Stomach (tissue), 8 donors: ENCODE measurements at regions not wholly inside any gene's neighbourhood (a gene's known extent, or its start where the extent isn't known, plus 50 kb on each side); places are given as distances from the start of the nearest gene placed in this dataset.

ENCODE experiments used
- DNase-seq, 2 donors: peaks; one replicate each; pipeline versions ENCODE4 v3.0.0 to v3.0.0-alpha.2; 2013 to 2019
- H3K27ac ChIP-seq, 5 donors: fragments of 200-600 bp in 4 of 5; sonication (generic) in 4 of 5; one replicate each; pipeline ENCODE4 v1.5.1; 2013 to 2019; ENCODE audit warnings: mild to moderate bottlenecking in 1 of 5, moderate library complexity in 1 of 5
- H3K27me3 ChIP-seq, 3 donors: fragments of 200-600 bp; sonication (generic); one replicate each; pipeline ENCODE4 v1.5.1; 2017 to 2019; ENCODE audit warnings: mixed run types in 1 of 3
- H3K36me3 ChIP-seq, 4 donors: fragments of 200-600 bp; sonication (generic); 1 replicate in 3 of 4; 2 replicates in 1 of 4; pipeline ENCODE4 v1.5.1; 2016 to 2019
- H3K4me1 ChIP-seq, 4 donors: fragments of 200-600 bp; sonication (generic); one replicate each; pipeline ENCODE4 v1.5.1; 2016 to 2019
- H3K4me3 ChIP-seq, 4 donors: fragments of 200-600 bp; sonication (generic) in 3 of 4; one replicate each; pipeline ENCODE4 v1.5.1; 2016 to 2019; ENCODE audit warnings: mild to moderate bottlenecking in 1 of 4
- H3K9me3 ChIP-seq, 4 donors: fragments of 200-600 bp; sonication (generic); one replicate each; pipeline ENCODE4 v1.5.1; 2016 to 2019
- EP300 ChIP-seq: sonication (generic); formaldehyde crosslinking; IDR thresholded peaks from one replicate; pipeline ENCODE4 v1.6.1; 2017; ENCODE audit warnings: antibody characterized with exemption
- POLR2A ChIP-seq, 4 donors: fragments of 450-650 bp; IDR thresholded peaks; one replicate each; pipeline ENCODE4 v1.6.1; 2016; ENCODE audit warnings: antibody characterized with exemption in 4 of 4, control low read depth in 2 of 4, mild to moderate bottlenecking in 1 of 4, moderate library complexity in 1 of 4
- POLR2AphosphoS5 ChIP-seq, 3 donors: sonication (generic); formaldehyde crosslinking; IDR thresholded peaks; one replicate each; pipeline ENCODE4 v1.6.1; 2016; ENCODE audit warnings: antibody characterized with exemption in 3 of 3
- WGBS, 5 donors: extraction: QIAGEN DNeasy Blood & Tissue Kit in 3 of 5; methylation state at CpG; one replicate each; pipeline versions ENCODE4 v1.1.5 to v1.1.7; 2013 to 2018; 5-methylcytosine and 5-hydroxymethylcytosine counted together
- intact Hi-C: fragments of 100-400 bp; cut with DNase I; formaldehyde crosslinking; loops from one replicate; pipeline ENCODE4 v1.15.1; 2023; ENCODE audit warnings: low total_unique reads
- small RNA-seq, 4 donors: library from RNA; depleted of rRNA; stranded (forward); fragments of <200 nt; gene quantifications; one replicate each; pipeline ENCODE3, GENCODE V24; 2016
- TF ChIP-seq, protein P1 (sequence below), 7 experiments: fragments of 450-650 bp in 4 of 7; fragments of 200-600 bp in 3 of 7; sonication (generic) in 3 of 7; IDR thresholded peaks; one replicate each; pipeline ENCODE4 v1.5.1; 2016 to 2019; ENCODE audit warnings: antibody characterized with exemption in 7 of 7, control low read depth in 2 of 7, mild to moderate bottlenecking in 1 of 7
- donor health status: healthy with polysubstance abuse.
- donor health status: Bipolar disorder and iron deficiency.
- donor health status: healthy.

DNA sequence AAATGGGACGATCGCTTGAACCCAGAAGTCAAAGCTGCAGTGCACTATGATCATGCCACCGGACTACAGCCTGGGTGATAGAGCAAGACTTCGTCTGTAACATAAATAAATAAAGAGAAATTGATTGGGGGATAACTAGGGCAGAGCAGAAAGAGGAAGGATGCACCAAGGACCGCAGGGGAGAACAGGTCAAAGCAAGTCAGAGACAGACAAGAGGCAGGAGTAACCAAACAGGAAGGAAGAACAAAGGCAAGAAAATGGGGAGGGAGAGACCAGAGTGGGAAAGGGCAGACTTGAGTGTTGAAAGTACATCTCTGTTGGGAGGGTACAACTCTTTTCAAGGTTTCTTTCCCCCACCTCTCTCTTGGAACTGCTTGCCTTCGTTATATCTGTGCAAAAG, 50.8 kb upstream of the ELK3 start:
- no peak for DNase-seq
- intact Hi-C loops, result no loop called here
- Histone ChIP-seq H3K9me3 (no peaks in the 10 kb centered on the region), H3K36me3 (no peaks in the 10 kb centered on the region), H3K27ac (no peak overlapping the region), H3K4me1 (peaks cover 0 to 9% (median 0%) of the 10 kb centered on the region in 4 donors), H3K4me3 (no peak overlapping the region), H3K27me3 (no peaks in the 10 kb centered on the region)
- WGBS, 5 donors, result 59 to 78% (median 64%) methylated on average over 6 of the region's 6 CpGs
- TF ChIP-seq, protein P1, sequence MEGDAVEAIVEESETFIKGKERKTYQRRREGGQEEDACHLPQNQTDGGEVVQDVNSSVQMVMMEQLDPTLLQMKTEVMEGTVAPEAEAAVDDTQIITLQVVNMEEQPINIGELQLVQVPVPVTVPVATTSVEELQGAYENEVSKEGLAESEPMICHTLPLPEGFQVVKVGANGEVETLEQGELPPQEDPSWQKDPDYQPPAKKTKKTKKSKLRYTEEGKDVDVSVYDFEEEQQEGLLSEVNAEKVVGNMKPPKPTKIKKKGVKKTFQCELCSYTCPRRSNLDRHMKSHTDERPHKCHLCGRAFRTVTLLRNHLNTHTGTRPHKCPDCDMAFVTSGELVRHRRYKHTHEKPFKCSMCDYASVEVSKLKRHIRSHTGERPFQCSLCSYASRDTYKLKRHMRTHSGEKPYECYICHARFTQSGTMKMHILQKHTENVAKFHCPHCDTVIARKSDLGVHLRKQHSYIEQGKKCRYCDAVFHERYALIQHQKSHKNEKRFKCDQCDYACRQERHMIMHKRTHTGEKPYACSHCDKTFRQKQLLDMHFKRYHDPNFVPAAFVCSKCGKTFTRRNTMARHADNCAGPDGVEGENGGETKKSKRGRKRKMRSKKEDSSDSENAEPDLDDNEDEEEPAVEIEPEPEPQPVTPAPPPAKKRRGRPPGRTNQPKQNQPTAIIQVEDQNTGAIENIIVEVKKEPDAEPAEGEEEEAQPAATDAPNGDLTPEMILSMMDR (IDR thresholded peaks at IDR 0.05), result no peak

DNA sequence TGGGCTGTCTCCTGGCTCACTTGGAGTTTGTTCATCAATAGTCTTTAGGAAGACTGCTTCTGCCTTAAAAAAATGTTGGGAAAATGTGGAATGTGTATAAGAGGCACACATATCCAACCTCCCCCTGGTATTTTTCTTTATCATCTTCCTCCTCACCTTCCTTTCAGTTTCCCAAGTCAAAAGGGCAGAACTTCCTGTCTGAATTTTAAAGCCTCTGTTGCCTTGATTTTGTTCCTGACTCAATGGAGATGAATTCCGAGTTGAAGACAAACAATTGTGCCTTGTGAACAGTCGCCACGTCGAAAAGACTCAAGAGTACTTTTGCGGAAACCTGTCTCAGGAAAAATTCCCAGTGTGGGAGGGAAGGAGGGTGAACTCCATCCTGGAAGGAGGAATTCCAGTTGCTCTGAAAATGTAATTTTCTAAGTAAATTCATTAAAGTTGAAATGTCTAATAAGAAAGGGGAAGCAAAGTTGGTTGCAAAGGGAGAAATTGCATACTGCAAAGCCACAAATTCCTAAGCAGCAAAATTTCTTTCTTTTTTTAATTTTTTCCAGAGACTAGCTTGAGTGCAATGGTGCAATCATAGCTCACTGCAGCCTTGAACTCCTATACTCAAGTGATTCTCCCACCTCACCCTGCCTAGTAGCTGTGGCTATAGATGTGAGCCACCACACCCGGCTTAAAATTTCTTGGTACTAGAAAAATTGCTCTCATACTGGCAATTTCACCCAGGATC, 50.2 kb upstream of the ELK3 start:
- Histone ChIP-seq H3K9me3 (no peaks in the 10 kb centered on the region), H3K36me3 (no peaks in the 10 kb centered on the region), H3K27me3 (no peaks in the 10 kb centered on the region), H3K27ac (no peak overlapping the region), H3K4me3 (no peak overlapping the region), H3K4me1 (peaks cover 0 to 9% (median 0%) of the 10 kb centered on the region in 4 donors)
- no peak for DNase-seq
- WGBS, 5 donors, result 65 to 77% (median 73%) methylated on average over 6 of the region's 6 CpGs
- intact Hi-C loops, result no loop called here
- no peak for TF ChIP-seq POLR2A (IDR thresholded peaks at IDR 0.05)
- TF ChIP-seq, protein P1 (IDR thresholded peaks at IDR 0.05), result no peak
- TF ChIP-seq EP300, result no peak
- TF ChIP-seq POLR2AphosphoS5 (IDR thresholded peaks at IDR 0.05), result no peak

Small RNA genes lying in the stretch of these regions (small RNA-seq; reads per million reads assigned to genes)
- gene RN7SL88P, result 0 reads per million in 4 donors
